ENCODE measurements at regions not wholly inside any gene's neighbourhood (a gene's known extent, or its start where the extent isn't known, plus 50 kb on each side); places are given as distances from the start of the nearest gene placed in this dataset.

DNA sequence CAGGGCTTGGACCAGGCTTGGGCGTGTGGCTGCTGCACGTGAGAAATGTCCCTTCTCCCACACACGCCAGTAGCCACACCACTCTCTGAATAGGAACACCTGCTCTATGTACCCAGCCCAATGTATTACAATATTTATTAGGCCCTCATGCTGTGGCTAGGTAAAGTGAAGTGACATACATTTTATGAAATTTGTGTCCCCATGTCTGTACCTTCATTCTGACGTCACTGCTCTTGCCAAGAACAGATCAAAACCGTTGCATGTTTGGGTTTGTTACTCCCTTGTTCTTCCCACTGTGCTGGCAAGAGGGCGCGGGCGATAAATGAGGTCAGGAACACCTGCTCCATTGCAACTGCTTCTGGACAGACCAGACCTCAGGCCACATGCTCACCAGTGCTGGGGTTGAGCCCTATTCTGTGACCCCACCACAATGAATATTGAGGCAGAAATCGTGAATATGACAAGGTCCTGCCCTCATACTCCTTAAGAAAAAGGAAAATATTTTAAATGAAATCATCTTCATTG lies 436.4 kb upstream of the SALL3 start:
- H3K9ac ChIP-seq, result no peak overlapping the region
- no peaks in the 10 kb centered on the region for H3K4me1 ChIP-seq (ENCODE audit: insufficient read depth)
- no peak overlapping the region for H2AFZ ChIP-seq
- H3K27ac ChIP-seq, result no peak overlapping the region
- no peak for DNase-seq
- H3K4me3 ChIP-seq, result no peak overlapping the region
- TF ChIP-seq EZH2phosphoT487 (IDR thresholded peaks at IDR 0.05; ENCODE audit: insufficient read depth, low read depth) (no peak), EZH2 (IDR thresholded peaks at IDR 0.05; ENCODE audit: insufficient read depth, poor library complexity, severe bottlenecking) (no peak)
- in situ Hi-C loops (cut with MboI), result no loop called here
- no peaks in the 10 kb centered on the region for H3K9me3 ChIP-seq (ENCODE audit: low read depth)
- H3K79me2 ChIP-seq (ENCODE audit: insufficient read depth), result no peaks in the 10 kb centered on the region
- H3K9me2 ChIP-seq (ENCODE audit: insufficient read depth), result no peaks in the 10 kb centered on the region
- no peaks in the 10 kb centered on the region for H4K20me1 ChIP-seq (ENCODE audit: insufficient read depth)
- no peaks in the 10 kb centered on the region for H3F3A ChIP-seq (ENCODE audit: insufficient read depth)
- no peaks in the 10 kb centered on the region for H3K36me3 ChIP-seq (ENCODE audit: low read depth)
- no peaks in the 10 kb centered on the region for H3K27me3 ChIP-seq (replicated peaks; ENCODE audit: insufficient read depth)
- 24% methylated on average over 9 of the region's 9 CpGs for WGBS, 2 experiments (ENCODE audit: low coverage in 1 of 2, low lambda C conversion rate in 2 of 2, missing lambda C conversion rate in 2 of 2)
- no peak overlapping the region for H3K4me2 ChIP-seq (ENCODE audit: unreplicated experiment)

DNA sequence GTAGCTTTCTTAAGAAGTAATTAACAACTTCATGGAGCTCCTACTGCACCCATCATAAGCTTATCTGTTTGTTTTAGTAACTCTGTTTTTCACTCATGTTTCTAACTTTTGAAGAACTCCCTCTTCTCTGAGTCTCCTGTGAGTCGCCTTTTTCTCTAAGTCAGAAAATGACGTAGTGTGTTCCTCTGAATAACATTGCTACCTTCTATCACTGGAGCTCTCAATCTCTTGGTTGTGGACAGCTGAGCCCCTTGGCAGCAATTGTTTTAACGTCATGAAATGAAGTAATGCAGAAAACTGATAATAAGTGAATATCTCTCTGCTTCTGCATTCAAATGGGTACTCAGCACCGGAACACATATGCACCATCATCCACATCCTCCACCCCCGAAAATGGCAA lies 433.3 kb upstream of the SALL3 start:
- no peaks in the 10 kb centered on the region for H3K9me3 ChIP-seq (ENCODE audit: low read depth)
- no peaks in the 10 kb centered on the region for H3K36me3 ChIP-seq (ENCODE audit: low read depth)
- TF ChIP-seq EZH2phosphoT487 (IDR thresholded peaks at IDR 0.05; ENCODE audit: insufficient read depth, low read depth) (no peak), EZH2 (IDR thresholded peaks at IDR 0.05; ENCODE audit: insufficient read depth, poor library complexity, severe bottlenecking) (no peak)
- DNase-seq, result no peak
- H4K20me1 ChIP-seq (ENCODE audit: insufficient read depth), result no peaks in the 10 kb centered on the region
- H3K9ac ChIP-seq, result no peak overlapping the region
- no peak overlapping the region for H3K27ac ChIP-seq
- H3K4me3 ChIP-seq, result no peak overlapping the region
- H3K4me2 ChIP-seq (ENCODE audit: unreplicated experiment), result no peak overlapping the region
- H3K9me2 ChIP-seq (ENCODE audit: insufficient read depth), result no peaks in the 10 kb centered on the region
- H3F3A ChIP-seq (ENCODE audit: insufficient read depth), result no peaks in the 10 kb centered on the region
- in situ Hi-C loops (cut with MboI), result no loop called here
- H3K79me2 ChIP-seq (ENCODE audit: insufficient read depth), result no peaks in the 10 kb centered on the region
- no peaks in the 10 kb centered on the region for H3K27me3 ChIP-seq (replicated peaks; ENCODE audit: insufficient read depth)
- WGBS, 2 experiments (ENCODE audit: low coverage in 1 of 2, low lambda C conversion rate in 2 of 2, missing lambda C conversion rate in 2 of 2), result 21 to 24% methylated on average over 5 of the region's 5 CpGs
- no peaks in the 10 kb centered on the region for H3K4me1 ChIP-seq (ENCODE audit: insufficient read depth)
- H2AFZ ChIP-seq, result no peak overlapping the region

DNA sequence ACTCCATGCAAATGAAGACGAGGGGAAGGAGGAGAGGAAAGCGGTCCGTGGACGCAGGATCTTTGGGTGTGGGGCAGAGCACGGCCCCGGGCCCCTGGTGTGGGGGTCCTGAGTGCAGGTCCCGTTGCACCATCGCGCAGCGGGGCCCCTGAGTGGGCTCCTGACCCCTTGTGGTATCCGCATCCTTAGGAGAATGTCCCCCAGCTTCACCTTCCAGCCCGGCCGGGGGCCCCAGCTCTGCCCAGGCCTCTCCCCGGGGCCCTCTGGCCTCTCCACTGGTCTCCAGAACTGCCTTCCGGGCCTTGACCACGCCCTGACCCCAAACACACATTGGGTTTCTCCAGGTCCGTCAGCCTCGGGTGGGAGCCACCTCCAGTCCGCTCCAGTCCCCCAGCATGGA lies 431.8 kb upstream of the SALL3 start:
- Histone ChIP-seq H3K9ac (no peak overlapping the region), H3K79me2 (ENCODE audit: insufficient read depth) (no peaks in the 10 kb centered on the region), H3K9me2 (ENCODE audit: insufficient read depth) (no peaks in the 10 kb centered on the region), H4K20me1 (ENCODE audit: insufficient read depth) (no peaks in the 10 kb centered on the region), H3K4me1 (ENCODE audit: insufficient read depth) (no peaks in the 10 kb centered on the region), H2AFZ (no peak overlapping the region), H3K27me3 (replicated peaks; ENCODE audit: insufficient read depth) (no peaks in the 10 kb centered on the region), H3K27ac (no peak overlapping the region), H3K36me3 (ENCODE audit: low read depth) (no peaks in the 10 kb centered on the region), H3F3A (ENCODE audit: insufficient read depth) (no peaks in the 10 kb centered on the region), H3K9me3 (ENCODE audit: low read depth) (no peaks in the 10 kb centered on the region), H3K4me2 (ENCODE audit: unreplicated experiment) (no peak overlapping the region), H3K4me3 (no peak overlapping the region)
- 65% methylated on average over 17 to 18 of the region's 19 CpGs for whole genome bisulfite sequencing, 2 experiments (ENCODE audit: low coverage in 1 of 2, low lambda C conversion rate in 2 of 2, missing lambda C conversion rate in 2 of 2)
- DNase-seq, result no peak
- TF ChIP-seq EZH2 (IDR thresholded peaks at IDR 0.05; ENCODE audit: insufficient read depth, poor library complexity, severe bottlenecking), result no peak
- in situ Hi-C loops (cut with MboI), result no loop called here

DNA sequence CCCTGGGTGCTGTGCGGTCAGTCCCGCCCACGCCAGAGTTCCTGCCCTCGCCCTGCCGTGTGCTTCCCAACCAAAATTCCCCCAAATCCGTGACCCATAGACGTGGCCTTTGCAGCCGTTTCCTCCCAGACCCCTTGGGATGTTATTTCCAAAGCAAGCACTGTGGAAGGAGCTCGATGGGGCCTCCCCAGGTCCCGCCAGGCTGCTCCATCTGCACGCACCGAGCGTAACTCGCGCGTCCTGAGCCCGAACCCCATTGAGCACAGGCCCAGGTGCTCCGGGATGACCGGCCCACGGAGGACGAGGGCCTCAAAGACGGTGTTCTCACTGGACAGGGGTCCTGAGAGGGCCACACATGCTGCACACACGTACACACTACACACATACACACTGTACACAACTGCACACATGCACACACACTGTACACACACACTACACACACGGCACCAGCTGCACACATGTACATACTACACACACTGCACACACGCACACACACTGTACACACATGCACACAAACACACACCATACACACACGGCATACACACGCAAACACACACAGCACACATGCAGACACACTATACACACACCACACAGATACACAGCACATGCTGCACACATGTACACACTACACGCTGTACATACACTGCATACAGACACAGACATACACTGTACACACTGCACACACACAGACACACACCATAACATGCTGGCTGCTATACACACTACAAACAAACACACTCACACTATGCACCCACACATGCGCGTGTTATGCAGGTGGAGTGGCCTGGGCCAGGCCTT lies 431.2 kb upstream of the SALL3 start:
- Histone ChIP-seq H3K4me1 (ENCODE audit: insufficient read depth) (no peaks in the 10 kb centered on the region), H3K4me3 (no peak overlapping the region), H3K9me2 (ENCODE audit: insufficient read depth) (no peaks in the 10 kb centered on the region), H3K27ac (no peak overlapping the region), H3K79me2 (ENCODE audit: insufficient read depth) (no peaks in the 10 kb centered on the region), H3F3A (ENCODE audit: insufficient read depth) (no peaks in the 10 kb centered on the region), H2AFZ (no peak overlapping the region), H4K20me1 (ENCODE audit: insufficient read depth) (no peaks in the 10 kb centered on the region), H3K27me3 (replicated peaks; ENCODE audit: insufficient read depth) (no peaks in the 10 kb centered on the region), H3K9me3 (ENCODE audit: low read depth) (no peaks in the 10 kb centered on the region), H3K9ac (no peak overlapping the region), H3K4me2 (ENCODE audit: unreplicated experiment) (no peak overlapping the region), H3K36me3 (ENCODE audit: low read depth) (no peaks in the 10 kb centered on the region)
- no peak for DNase-seq
- no peak for TF ChIP-seq EZH2 (IDR thresholded peaks at IDR 0.05; ENCODE audit: insufficient read depth, poor library complexity, severe bottlenecking)
- TF ChIP-seq EZH2phosphoT487 (IDR thresholded peaks at IDR 0.05; ENCODE audit: insufficient read depth, low read depth), result no peak
- in situ Hi-C loops (cut with MboI), result no loop called here
- WGBS, 2 experiments (ENCODE audit: low coverage in 1 of 2, low lambda C conversion rate in 2 of 2, missing lambda C conversion rate in 2 of 2), result 68 to 77% methylated on average over 20 to 30 of the region's 30 CpGs
